IMR-90 (cell line): ENCODE measurements at regions not wholly inside any gene's neighbourhood (a gene's known extent, or its start where the extent isn't known, plus 50 kb on each side); places are given as distances from the start of the nearest gene placed in this dataset.

Experiments used
- ATAC-seq: fragments of 200-7000 bp; cut with Tn5 transposase; 2 replicates; pipeline ENCODE4 v1.9.1; 2020; ENCODE audit warnings: low read depth, mild to moderate bottlenecking, moderate library complexity
- BruUV-seq: library from RNA; stranded (reverse); fragments of 400-500 nt; replicated peaks from 2 replicates; lab custom pipeline; 2021; lab: Mats Ljungman, UMichigan
- CTCF ChIA-PET: fragments of 300-600 bp; formaldehyde crosslinking; extraction: SDS; loops from one replicate; lab custom pipeline; 2021; ENCODE audit warnings: antibody characterized with exemption; lab: Yijun Ruan, JAX
- POLR2A ChIA-PET: fragments of 300-600 bp; sonication (Branson Sonifier 250); formaldehyde crosslinking; loops from one replicate; lab custom pipeline; 2022; ENCODE audit warnings: antibody characterized with exemption; ENCODE audit not compliant: unreplicated experiment; lab: Charles Lee
- DNase-seq: peaks from one replicate; pipeline ENCODE4 v3.0.0; 2013
- H2AFZ ChIP-seq: replicated peaks from 2 replicates; pipeline ENCODE3; 2013; ENCODE audit warnings: low read length, mild to moderate bottlenecking; ENCODE audit not compliant: poor library complexity
- H2AK5ac ChIP-seq: 2 replicates; pipeline ENCODE4 v1.6.1; 2013; ENCODE audit warnings: low read depth, low read length, inconsistent platforms
- H2AK9ac ChIP-seq: replicated peaks from 2 replicates; pipeline ENCODE3; 2013; ENCODE audit warnings: mild to moderate bottlenecking, low read depth, low read length, moderate library complexity; ENCODE audit not compliant: poor library complexity
- H2BK120ac ChIP-seq: 2 replicates; pipeline ENCODE4 v1.6.1; 2013; ENCODE audit warnings: low read depth, low read length, inconsistent platforms
- H2BK15ac ChIP-seq: 3 replicates; pipeline ENCODE4 v1.6.1; 2013; ENCODE audit warnings: low read depth, low read length, inconsistent platforms
- H2BK20ac ChIP-seq: 2 replicates; pipeline ENCODE4 v1.6.1; 2013; ENCODE audit warnings: low read depth, mild to moderate bottlenecking, inconsistent platforms, low read length, moderate library complexity
- H2BK5ac ChIP-seq: 2 replicates; pipeline ENCODE4 v1.6.1; 2013; ENCODE audit warnings: mild to moderate bottlenecking, low read depth, low read length, inconsistent platforms; ENCODE audit not compliant: poor library complexity, severe bottlenecking
- H3K14ac ChIP-seq: replicated peaks from 2 replicates; pipeline ENCODE4 v1.6.1; 2013; ENCODE audit warnings: low read depth, low read length, inconsistent platforms
- H3K18ac ChIP-seq: 2 replicates; pipeline ENCODE4 v1.6.1; 2013; ENCODE audit warnings: low read depth, low read length, control low read depth
- H3K23ac ChIP-seq: 2 replicates; pipeline ENCODE4 v1.6.1; 2013; ENCODE audit warnings: low read depth, low read length, inconsistent platforms
- H3K27ac ChIP-seq: 2 replicates; pipeline ENCODE4 v1.5.1; 2013; ENCODE audit warnings: mild to moderate bottlenecking, control low read depth, low read length; ENCODE audit not compliant: insufficient read depth
- H3K27me3 ChIP-seq: 2 replicates; pipeline ENCODE4 v1.6.1; 2013; ENCODE audit warnings: low read length; ENCODE audit not compliant: control insufficient read depth, insufficient read depth
- H3K36me3 ChIP-seq: 2 replicates; pipeline ENCODE4 v1.6.1; 2013; ENCODE audit warnings: low read length, mixed read lengths; ENCODE audit not compliant: control insufficient read depth, insufficient read depth
- H3K4ac ChIP-seq: 2 replicates; pipeline ENCODE4 v1.6.1; 2013; ENCODE audit warnings: low read depth, low read length, inconsistent platforms
- H3K4me1 ChIP-seq: 2 replicates; pipeline ENCODE4 v1.6.1; 2013; ENCODE audit warnings: low read length, mixed read lengths; ENCODE audit not compliant: control insufficient read depth, insufficient read depth
- H3K4me2 ChIP-seq: 2 replicates; pipeline ENCODE4 v1.6.1; 2013; ENCODE audit warnings: low read depth, mild to moderate bottlenecking, control low read depth, low read length, moderate library complexity
- H3K4me3 ChIP-seq: 2 replicates; pipeline ENCODE4 v1.5.1; 2013; ENCODE audit warnings: low read depth, mild to moderate bottlenecking, control low read depth, low read length, moderate library complexity; ENCODE audit not compliant: insufficient read depth
- H3K56ac ChIP-seq: 2 replicates; pipeline ENCODE4 v1.6.1; 2013; ENCODE audit warnings: low read length, inconsistent platforms; ENCODE audit not compliant: insufficient read depth; ENCODE audit errors: extremely low read depth
- H3K79me1 ChIP-seq, 2 experiments: 2 replicates each; pipeline ENCODE4 v1.6.1; 2013; ENCODE audit warnings: low read length in 2 of 2, inconsistent platforms in 1 of 2, low read depth in 1 of 2
- H3K9ac ChIP-seq: 2 replicates; pipeline ENCODE4 v1.6.1; 2013; ENCODE audit warnings: low read depth, low read length, control low read depth
- H3K9me1 ChIP-seq: 2 replicates; pipeline ENCODE4 v1.6.1; 2013; ENCODE audit warnings: low read length, inconsistent platforms; ENCODE audit not compliant: insufficient read depth
- H3K9me3 ChIP-seq: 2 replicates; pipeline ENCODE4 v1.6.1; 2013; ENCODE audit warnings: low read length; ENCODE audit not compliant: control insufficient read depth, insufficient read depth
- H4K20me1 ChIP-seq: 2 replicates; pipeline ENCODE4 v1.6.1; 2013; ENCODE audit warnings: low read length, inconsistent platforms; ENCODE audit not compliant: insufficient read depth
- H4K5ac ChIP-seq: 2 replicates; pipeline ENCODE4 v1.6.1; 2013; ENCODE audit warnings: mild to moderate bottlenecking, low read depth, low read length, control low read depth
- H4K8ac ChIP-seq, 2 experiments: 2 replicates each; pipeline ENCODE4 v1.6.1; 2013; ENCODE audit warnings: low read depth in 2 of 2, low read length in 2 of 2, control low read depth in 1 of 2, inconsistent platforms in 1 of 2
- H4K91ac ChIP-seq: 2 replicates; pipeline ENCODE4 v1.6.1; 2013; ENCODE audit warnings: low read depth, low read length, inconsistent platforms; ENCODE audit not compliant: insufficient read depth
- FOS ChIP-seq: fragments of 150-350 bp; IDR thresholded peaks from 2 replicates; pipeline ENCODE4 v1.6.1; 2016; ENCODE audit warnings: low read depth, low read length
- RFX5 ChIP-seq: IDR thresholded peaks from 2 replicates; pipeline ENCODE4 v1.8.0; 2012; ENCODE audit warnings: low read depth, mild to moderate bottlenecking, low read length, moderate library complexity
- WGBS, 2 experiments: methylation state at CpG; one replicate each; pipeline versions ENCODE4 v1.1.5 to v1.1.7; 2013; ENCODE audit warnings: missing lambda C conversion rate in 2 of 2; ENCODE audit not compliant: insufficient read length in 1 of 2; ENCODE audit errors: extremely low coverage in 2 of 2; 5-methylcytosine and 5-hydroxymethylcytosine counted together
- dilution Hi-C: fragments of 300-500 bp; cut with HindIII; formaldehyde crosslinking; loops from one replicate; pipeline ENCODE4 v1.14.3; 2018; ENCODE audit warnings: low sequenced_read_pairs; ENCODE audit not compliant: unreplicated experiment
- in situ Hi-C: fragments of 300-500 bp; cut with MboI; formaldehyde crosslinking; loops from 3 replicates; pipeline ENCODE4 v1.14.3; 2019; ENCODE audit warnings: low sequenced_read_pairs, inconsistent platforms, mixed read lengths
- intact Hi-C: fragments of 100-400 bp; cut with micrococcal nuclease; formaldehyde crosslinking; loops from 2 replicates; pipeline ENCODE4 v1.10.0; 2022

GRCh38 chr7:17444151-17444550, 145.7 kb downstream of the AHR start:
- H3K56ac ChIP-seq = no peak overlapping the region
- ChIA-PET POLR2A (no interaction called here), CTCF (no interaction called here)
- H2BK15ac ChIP-seq = no peak overlapping the region
- H3K4me3 ChIP-seq = no peak overlapping the region
- TF ChIP-seq FOS (no peak), RFX5 (no peak)
- no peak for DNase-seq
- intact Hi-C loops (no loop called here), dilution Hi-C loops (no loop called here), in situ Hi-C loops (no loop called here)
- no TSS peak for BruUV-seq
- H2AK5ac ChIP-seq = no peak overlapping the region
- H3K4me2 ChIP-seq = no peak overlapping the region
- H3K27ac ChIP-seq = no peak overlapping the region
- no peak overlapping the region for H2BK5ac ChIP-seq
- H4K20me1 ChIP-seq = no peaks in the 10 kb centered on the region
- ATAC-seq = no peak
- no peak overlapping the region for H4K8ac ChIP-seq
- H3K9me3 ChIP-seq = peaks cover 8% of the 10 kb centered on the region
- H2AFZ ChIP-seq = no peak overlapping the region
- H3K18ac ChIP-seq = no peak overlapping the region
- no peaks in the 10 kb centered on the region for H3K27me3 ChIP-seq
- no peak overlapping the region for H4K5ac ChIP-seq
- no CpG with 5 or more reads among the region's 2 CpGs for WGBS, 2 experiments
- H4K91ac ChIP-seq = no peak overlapping the region
- H2AK9ac ChIP-seq = no peak overlapping the region
- H3K4ac ChIP-seq = no peak overlapping the region
- no peaks in the 10 kb centered on the region for H3K9me1 ChIP-seq
- no peak overlapping the region for H3K9ac ChIP-seq
- H2BK120ac ChIP-seq = no peak overlapping the region
- H3K36me3 ChIP-seq = no peaks in the 10 kb centered on the region; the same call in 1 of the 2 replicates
- H3K14ac ChIP-seq = no peak overlapping the region
- H3K79me1 ChIP-seq = no peaks in the 10 kb centered on the region
- H2BK20ac ChIP-seq = no peak overlapping the region
- no peak overlapping the region for H3K23ac ChIP-seq
- H3K4me1 ChIP-seq = no peaks in the 10 kb centered on the region; the same call in 1 of the 2 replicates
